KMS-11 (cell line): ENCODE measurements at regions not wholly inside any gene's neighbourhood (a gene's known extent, or its start where the extent isn't known, plus 50 kb on each side); places are given as distances from the start of the nearest gene placed in this dataset.

Source experiments
- H2AFZ ChIP-seq: fragments of 200-600 bp; sonication (generic); 2 replicates; pipeline ENCODE4 v1.6.1; 2016; ENCODE audit warnings: antibody characterized with exemption, mixed run types, low read depth
- H3K27ac ChIP-seq: fragments of 200-600 bp; sonication (generic); 2 replicates; pipeline ENCODE4 v1.6.1; 2016; ENCODE audit warnings: mild to moderate bottlenecking, mixed run types
- H3K27me3 ChIP-seq: fragments of 200-600 bp; sonication (generic); 2 replicates; pipeline ENCODE4 v1.6.1; 2017; ENCODE audit warnings: mild to moderate bottlenecking, low read depth, mixed run types, moderate library complexity; ENCODE audit not compliant: insufficient read depth
- H3K36me3 ChIP-seq: fragments of 200-600 bp; sonication (generic); 2 replicates; pipeline ENCODE4 v1.6.1; 2017; ENCODE audit warnings: mild to moderate bottlenecking, mixed run types; ENCODE audit not compliant: insufficient read depth
- H3K4me1 ChIP-seq: fragments of 200-600 bp; sonication (generic); 2 replicates; pipeline ENCODE4 v1.6.1; 2016; ENCODE audit warnings: mild to moderate bottlenecking, low read depth, mixed run types; ENCODE audit not compliant: poor library complexity, severe bottlenecking
- H3K4me2 ChIP-seq: fragments of 200-600 bp; sonication (generic); 2 replicates; pipeline ENCODE4 v1.7.0; 2016; ENCODE audit warnings: mild to moderate bottlenecking, mixed run types
- H3K4me3 ChIP-seq: fragments of 200-600 bp; sonication (generic); IDR thresholded peaks from 2 replicates; pipeline ENCODE4 v1.6.1; 2017; ENCODE audit warnings: low read depth, low read length, mixed read lengths; ENCODE audit not compliant: insufficient read depth
- H3K79me2 ChIP-seq: fragments of 200-600 bp; sonication (generic); 2 replicates; pipeline ENCODE4 v1.6.1; 2016; ENCODE audit warnings: low read depth, mixed run types; ENCODE audit not compliant: insufficient read depth
- H3K9ac ChIP-seq: fragments of 200-600 bp; sonication (generic); 2 replicates; pipeline ENCODE4 v1.6.1; 2016; ENCODE audit warnings: mild to moderate bottlenecking, mixed run types
- H4K20me1 ChIP-seq: fragments of 200-600 bp; sonication (generic); 2 replicates; pipeline ENCODE4 v1.6.1; 2016; ENCODE audit warnings: mild to moderate bottlenecking, mixed run types; ENCODE audit not compliant: insufficient read depth
- TF ChIP-seq, protein P1 (sequence below): fragments of 200-600 bp; sonication (generic); conservative IDR thresholded peaks from 2 replicates; pipeline ENCODE4 v1.6.1; 2017; ENCODE audit warnings: low read depth, mild to moderate bottlenecking, antibody characterized with exemption, low read length, moderate library complexity, mixed read lengths

DNA sequence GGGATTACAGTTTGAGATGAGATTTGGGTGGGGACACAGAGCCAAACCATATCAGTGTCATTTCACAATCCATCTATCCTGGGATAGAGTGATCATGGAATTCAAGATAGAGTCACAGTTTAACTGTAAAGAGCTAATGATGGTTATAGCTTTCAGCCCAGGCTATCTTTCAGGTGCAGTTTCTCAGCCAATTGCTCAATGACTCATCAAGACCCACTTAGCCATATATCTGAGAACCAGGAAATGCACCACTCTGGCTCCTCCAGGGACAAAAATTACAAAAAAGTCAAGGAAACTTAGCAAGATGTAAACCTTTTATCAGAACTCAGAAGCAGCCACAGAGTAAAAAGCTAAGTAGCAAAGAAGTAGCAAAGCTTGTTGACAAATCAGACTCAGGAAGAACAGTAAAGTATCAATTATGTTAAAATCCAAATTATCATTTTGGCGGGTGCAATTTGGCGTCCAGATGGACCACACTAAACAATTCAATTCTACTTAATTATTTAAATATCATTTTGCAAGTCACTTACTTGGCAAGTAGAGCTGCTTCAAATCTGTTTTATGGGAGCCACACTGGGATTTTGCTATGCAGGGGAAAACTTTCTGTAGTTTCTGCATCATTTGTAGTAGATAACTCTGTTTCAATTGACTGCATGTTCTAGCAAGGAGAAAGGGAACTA lies 169.4 kb downstream of the TLE1 start:
- Histone ChIP-seq H4K20me1 (no peaks in the 10 kb centered on the region), H3K36me3 (no peaks in the 10 kb centered on the region), H3K4me3 (no peak overlapping the region), H3K9ac (no peak overlapping the region), H3K27me3 (no peaks in the 10 kb centered on the region), H3K4me1 (peaks cover 17% of the 10 kb centered on the region), H2AFZ (no peak overlapping the region), H3K4me2 (no peak overlapping the region), H3K27ac (no peak overlapping the region), H3K79me2 (no peaks in the 10 kb centered on the region)
- TF ChIP-seq, protein P1, sequence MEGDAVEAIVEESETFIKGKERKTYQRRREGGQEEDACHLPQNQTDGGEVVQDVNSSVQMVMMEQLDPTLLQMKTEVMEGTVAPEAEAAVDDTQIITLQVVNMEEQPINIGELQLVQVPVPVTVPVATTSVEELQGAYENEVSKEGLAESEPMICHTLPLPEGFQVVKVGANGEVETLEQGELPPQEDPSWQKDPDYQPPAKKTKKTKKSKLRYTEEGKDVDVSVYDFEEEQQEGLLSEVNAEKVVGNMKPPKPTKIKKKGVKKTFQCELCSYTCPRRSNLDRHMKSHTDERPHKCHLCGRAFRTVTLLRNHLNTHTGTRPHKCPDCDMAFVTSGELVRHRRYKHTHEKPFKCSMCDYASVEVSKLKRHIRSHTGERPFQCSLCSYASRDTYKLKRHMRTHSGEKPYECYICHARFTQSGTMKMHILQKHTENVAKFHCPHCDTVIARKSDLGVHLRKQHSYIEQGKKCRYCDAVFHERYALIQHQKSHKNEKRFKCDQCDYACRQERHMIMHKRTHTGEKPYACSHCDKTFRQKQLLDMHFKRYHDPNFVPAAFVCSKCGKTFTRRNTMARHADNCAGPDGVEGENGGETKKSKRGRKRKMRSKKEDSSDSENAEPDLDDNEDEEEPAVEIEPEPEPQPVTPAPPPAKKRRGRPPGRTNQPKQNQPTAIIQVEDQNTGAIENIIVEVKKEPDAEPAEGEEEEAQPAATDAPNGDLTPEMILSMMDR = no peak

DNA sequence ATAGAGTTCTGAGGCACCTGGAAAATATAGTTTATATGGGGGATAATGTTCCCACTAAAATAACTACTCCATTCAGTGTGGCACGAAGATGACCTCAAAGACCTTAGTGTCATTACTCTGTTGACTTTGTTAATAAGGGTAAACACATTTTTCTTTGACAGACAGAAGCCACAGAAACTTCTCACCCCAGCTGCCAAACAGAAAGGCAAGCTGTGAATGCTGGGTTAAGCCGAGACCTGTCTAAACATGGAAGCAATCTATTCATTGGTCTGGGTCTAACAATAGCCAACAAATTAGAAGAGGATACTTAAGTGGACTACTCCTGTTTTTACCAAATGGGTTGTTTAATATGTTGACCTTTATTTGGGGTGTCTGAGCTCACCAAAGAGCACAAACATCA lies 171.4 kb downstream of the TLE1 start:
- no peak overlapping the region for H3K4me3 ChIP-seq
- H4K20me1 ChIP-seq = no peaks in the 10 kb centered on the region
- peak overlapping the region; percentile 8; the same call in 1 of the 2 replicates for H3K4me2 ChIP-seq
- no peaks in the 10 kb centered on the region for H3K36me3 ChIP-seq
- H3K27me3 ChIP-seq = no peaks in the 10 kb centered on the region
- TF ChIP-seq, protein P1 = no peak
- no peak overlapping the region for H3K27ac ChIP-seq
- no peak overlapping the region for H2AFZ ChIP-seq
- no peak overlapping the region for H3K9ac ChIP-seq
- no peaks in the 10 kb centered on the region for H3K79me2 ChIP-seq
- H3K4me1 ChIP-seq = peaks cover 17% of the 10 kb centered on the region

DNA sequence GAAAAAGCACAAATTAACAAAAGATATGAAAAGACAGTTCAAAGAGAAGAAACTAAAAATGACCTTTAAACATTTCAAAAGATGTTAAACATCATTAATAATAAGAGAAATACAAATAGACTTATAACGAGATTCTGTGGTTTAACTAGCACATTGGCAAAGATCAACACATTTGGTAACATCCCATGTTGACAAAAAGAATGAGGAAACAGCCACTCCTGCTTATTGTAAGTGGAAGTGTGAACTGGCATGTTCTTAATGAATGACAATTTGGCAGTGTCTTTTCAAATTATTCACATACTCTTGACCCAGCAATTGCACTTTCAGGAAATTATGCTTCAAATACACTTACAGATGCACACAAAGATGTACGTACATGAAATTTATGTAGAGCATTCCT lies 176.3 kb downstream of the TLE1 start:
- no peaks in the 10 kb centered on the region for H3K27me3 ChIP-seq
- H3K4me2 ChIP-seq = no peak overlapping the region
- H3K36me3 ChIP-seq = no peaks in the 10 kb centered on the region
- no peak overlapping the region for H3K4me3 ChIP-seq
- H3K4me1 ChIP-seq = peaks cover 11% of the 10 kb centered on the region
- no peaks in the 10 kb centered on the region for H4K20me1 ChIP-seq
- H3K27ac ChIP-seq = no peak overlapping the region
- H2AFZ ChIP-seq = no peak overlapping the region
- no peak overlapping the region for H3K9ac ChIP-seq
- H3K79me2 ChIP-seq = no peaks in the 10 kb centered on the region
- TF ChIP-seq, protein P1 = no peak

DNA sequence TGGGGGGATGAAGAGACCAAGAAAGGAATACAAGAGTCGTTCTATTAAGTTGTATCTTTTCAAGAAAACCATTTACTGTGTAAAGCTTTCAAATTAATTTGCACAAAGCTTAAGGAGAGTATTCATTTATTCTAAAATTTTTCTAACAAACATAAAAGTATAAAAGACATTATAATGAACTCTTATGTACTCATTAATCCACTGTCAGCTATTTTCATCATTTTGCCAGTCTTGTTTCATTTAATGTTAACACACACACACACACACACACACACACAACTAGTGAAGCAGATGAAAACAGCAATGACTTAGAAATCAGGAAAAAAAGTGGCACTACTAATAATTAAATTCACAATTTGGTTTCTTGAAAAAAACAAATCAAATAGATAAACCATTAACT lies 176.7 kb downstream of the TLE1 start:
- TF ChIP-seq, protein P1 = no peak
- no peak overlapping the region for H3K27ac ChIP-seq
- H3K4me1 ChIP-seq = peaks cover 7% of the 10 kb centered on the region
- H2AFZ ChIP-seq = no peak overlapping the region
- no peak overlapping the region for H3K4me2 ChIP-seq
- no peaks in the 10 kb centered on the region for H3K36me3 ChIP-seq
- H4K20me1 ChIP-seq = no peaks in the 10 kb centered on the region
- H3K27me3 ChIP-seq = no peaks in the 10 kb centered on the region
- no peaks in the 10 kb centered on the region for H3K79me2 ChIP-seq
- H3K9ac ChIP-seq = no peak overlapping the region
- H3K4me3 ChIP-seq = no peak overlapping the region
